BJ (cell line): ENCODE measurements at regions not wholly inside any gene's neighbourhood (a gene's known extent, or its start where the extent isn't known, plus 50 kb on each side); places are given as distances from the start of the nearest gene placed in this dataset.

Experiments used
- CTCF ChIA-PET: fragments of 350-600 bp; formaldehyde crosslinking; extraction: SDS; loops from one replicate; lab custom pipeline; 2021; ENCODE audit warnings: antibody characterized with exemption, inconsistent platforms; lab: Yijun Ruan, JAX
- POLR2A ChIA-PET: fragments of 300-600 bp; sonication (Branson Sonifier 250); formaldehyde crosslinking; extraction: SDS; loops from one replicate; lab custom pipeline; 2021; ENCODE audit warnings: antibody characterized with exemption; lab: Charles Lee
- DNase-seq: peaks from one replicate; pipeline ENCODE4 v3.0.0-alpha.2; 2011; ENCODE audit warnings: low read depth
- H3K27me3 ChIP-seq: 2 replicates; pipeline ENCODE4 v1.6.0; 2011; ENCODE audit warnings: low read length; ENCODE audit not compliant: control insufficient read depth, insufficient read depth
- H3K36me3 ChIP-seq: 2 replicates; pipeline ENCODE4 v1.5.1; 2011; ENCODE audit warnings: low read length; ENCODE audit not compliant: control insufficient read depth, insufficient read depth
- H3K4me3 ChIP-seq: 2 replicates; pipeline ENCODE4 v1.5.1; 2011; ENCODE audit warnings: low read depth, mild to moderate bottlenecking, control low read depth, low read length
- CTCF ChIP-seq: IDR thresholded peaks from 2 replicates; pipeline ENCODE4 v1.5.1; 2011; ENCODE audit warnings: low read depth, mild to moderate bottlenecking, control low read depth, inconsistent platforms, low read length, moderate library complexity; ENCODE audit not compliant: insufficient read depth

- H3K27me3 ChIP-seq: no peaks in the 10 kb centered on the region; the same call in 1 of the 2 replicates
- no peak overlapping the region for H3K4me3 ChIP-seq
- TF ChIP-seq CTCF: no peak
- H3K36me3 ChIP-seq: no peaks in the 10 kb centered on the region
- ChIA-PET POLR2A (no interaction called here), CTCF (no interaction called here)
- DNase-seq: no peak
These were observed 218.6 kb downstream of the AKAP7 start for GRCh38 chr6:131353876-131354275.

GRCh38 chr6:131354356-131354755 lies 218.7 kb upstream of the ARG1 start:
- ChIA-PET CTCF (no interaction called here), POLR2A (no interaction called here)
- Histone ChIP-seq H3K36me3 (no peaks in the 10 kb centered on the region), H3K4me3 (no peak overlapping the region), H3K27me3 (no peaks in the 10 kb centered on the region; the same call in 1 of the 2 replicates)
- no peak for DNase-seq
- TF ChIP-seq CTCF: no peak

GRCh38 chr6:131356161-131356560 lies 216.9 kb upstream of the ARG1 start:
- ChIA-PET CTCF (no interaction called here), POLR2A (no interaction called here)
- no peak for TF ChIP-seq CTCF

GRCh38 chr6:131357501-131357900 lies 215.5 kb upstream of the ARG1 start:
- Histone ChIP-seq H3K4me3 (no peak overlapping the region), H3K27me3 (no peaks in the 10 kb centered on the region; the same call in 1 of the 2 replicates), H3K36me3 (no peaks in the 10 kb centered on the region)
- DNase-seq: no peak
- ChIA-PET POLR2A (no interaction called here), CTCF (no interaction called here)
- TF ChIP-seq CTCF: no peak

More at GRCh38 chr6:131356161-131356560, 216.9 kb upstream of the ARG1 start:
- no peaks in the 10 kb centered on the region; the same call in 1 of the 2 replicates for H3K27me3 ChIP-seq
- no peaks in the 10 kb centered on the region for H3K36me3 ChIP-seq
- DNase-seq: no peak
- no peak overlapping the region for H3K4me3 ChIP-seq

GRCh38 chr6:131362070-131362469 lies 211.0 kb upstream of the ARG1 start:
- Histone ChIP-seq H3K36me3 (no peaks in the 10 kb centered on the region), H3K4me3 (no peak overlapping the region), H3K27me3 (no peaks in the 10 kb centered on the region)
- DNase-seq: no peak
- ChIA-PET CTCF (no interaction called here), POLR2A (no interaction called here)
- no peak for TF ChIP-seq CTCF
